ENCODE measurements at regions not wholly inside any gene's neighbourhood (a gene's known extent, or its start where the extent isn't known, plus 50 kb on each side); places are given as distances from the start of the nearest gene placed in this dataset.
"Not testable (repeated sequence)": the region's sequence is repeated elsewhere in the genome, so short reads cannot be mapped to it uniquely, and the experiment has no call there.

DNA sequence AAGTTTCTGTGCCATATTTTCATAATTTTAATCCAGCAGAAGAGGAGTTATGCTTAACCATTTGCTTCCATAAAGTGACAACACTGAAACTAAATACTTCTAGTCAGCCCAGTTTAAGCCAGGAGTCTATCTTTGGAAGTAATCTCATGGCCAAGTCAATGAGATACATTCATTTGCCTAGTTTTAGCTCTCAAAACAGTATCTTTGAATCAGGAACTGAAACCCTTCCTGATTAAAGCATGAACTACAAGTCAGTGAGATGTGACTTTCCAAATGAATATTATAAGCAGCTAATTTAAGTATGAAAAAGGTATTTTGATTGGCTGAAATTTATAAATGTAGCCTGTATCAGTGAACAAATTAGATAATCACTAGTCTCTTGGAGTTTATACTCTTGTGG, 491.5 kb downstream of the SLC6A15 start:
- no peak for DNase-seq (ENCODE audit: low read depth)
- TF ChIP-seq, protein P1, sequence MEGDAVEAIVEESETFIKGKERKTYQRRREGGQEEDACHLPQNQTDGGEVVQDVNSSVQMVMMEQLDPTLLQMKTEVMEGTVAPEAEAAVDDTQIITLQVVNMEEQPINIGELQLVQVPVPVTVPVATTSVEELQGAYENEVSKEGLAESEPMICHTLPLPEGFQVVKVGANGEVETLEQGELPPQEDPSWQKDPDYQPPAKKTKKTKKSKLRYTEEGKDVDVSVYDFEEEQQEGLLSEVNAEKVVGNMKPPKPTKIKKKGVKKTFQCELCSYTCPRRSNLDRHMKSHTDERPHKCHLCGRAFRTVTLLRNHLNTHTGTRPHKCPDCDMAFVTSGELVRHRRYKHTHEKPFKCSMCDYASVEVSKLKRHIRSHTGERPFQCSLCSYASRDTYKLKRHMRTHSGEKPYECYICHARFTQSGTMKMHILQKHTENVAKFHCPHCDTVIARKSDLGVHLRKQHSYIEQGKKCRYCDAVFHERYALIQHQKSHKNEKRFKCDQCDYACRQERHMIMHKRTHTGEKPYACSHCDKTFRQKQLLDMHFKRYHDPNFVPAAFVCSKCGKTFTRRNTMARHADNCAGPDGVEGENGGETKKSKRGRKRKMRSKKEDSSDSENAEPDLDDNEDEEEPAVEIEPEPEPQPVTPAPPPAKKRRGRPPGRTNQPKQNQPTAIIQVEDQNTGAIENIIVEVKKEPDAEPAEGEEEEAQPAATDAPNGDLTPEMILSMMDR (conservative IDR thresholded peaks at IDR 0.05; ENCODE audit: low read depth, low read length) = no peak

DNA sequence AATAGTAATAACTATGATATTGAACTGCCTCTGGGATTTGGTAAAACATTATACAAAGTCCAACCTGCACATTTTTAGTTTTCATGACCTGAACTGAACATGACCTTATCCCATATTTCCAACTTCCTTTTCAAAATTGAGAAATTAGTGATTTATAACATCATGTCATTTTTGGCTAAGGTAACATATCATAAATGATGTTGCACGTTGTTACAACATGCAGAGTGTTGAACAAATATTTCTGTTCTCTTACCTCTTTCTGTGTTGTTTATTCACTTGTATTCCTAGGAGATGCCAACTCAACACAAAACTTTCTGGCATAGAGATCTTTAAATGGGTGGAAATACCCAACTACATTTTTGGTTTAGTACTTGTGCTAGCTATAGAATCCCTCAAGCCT, 496.0 kb downstream of the SLC6A15 start:
- no peak overlapping the region for H3K4me3 ChIP-seq (ENCODE audit: low read depth, low read length)
- DNase-seq (ENCODE audit: low read depth) = no peak
- TF ChIP-seq, protein P1 (conservative IDR thresholded peaks at IDR 0.05; ENCODE audit: low read depth, low read length) = no peak

More for the DNA sequence above, 491.5 kb downstream of the SLC6A15 start:
- H3K4me3 ChIP-seq (ENCODE audit: low read depth, low read length) = no peak overlapping the region

DNA sequence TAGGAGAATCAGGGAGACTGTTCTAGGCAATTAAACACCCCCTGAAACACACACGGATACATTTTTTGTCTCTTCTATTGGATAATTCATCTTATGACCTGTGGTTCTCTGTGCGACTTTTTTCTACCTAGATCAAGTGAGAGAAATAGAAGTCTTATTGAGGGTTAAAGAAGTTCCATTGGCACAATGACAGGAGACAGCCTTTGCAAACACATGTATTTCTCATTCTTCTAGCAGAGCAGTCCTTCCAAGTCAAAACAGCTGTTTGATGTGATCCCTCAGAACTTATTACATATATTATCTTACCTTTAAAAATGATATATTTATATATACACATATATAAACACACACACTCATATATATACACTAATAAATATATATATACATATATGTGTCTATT, 496.7 kb downstream of the SLC6A15 start:
- TF ChIP-seq, protein P1 (conservative IDR thresholded peaks at IDR 0.05; ENCODE audit: low read depth, low read length) = no peak
- no peak overlapping the region for H3K4me3 ChIP-seq (ENCODE audit: low read depth, low read length)
- no peak for DNase-seq (ENCODE audit: low read depth)

DNA sequence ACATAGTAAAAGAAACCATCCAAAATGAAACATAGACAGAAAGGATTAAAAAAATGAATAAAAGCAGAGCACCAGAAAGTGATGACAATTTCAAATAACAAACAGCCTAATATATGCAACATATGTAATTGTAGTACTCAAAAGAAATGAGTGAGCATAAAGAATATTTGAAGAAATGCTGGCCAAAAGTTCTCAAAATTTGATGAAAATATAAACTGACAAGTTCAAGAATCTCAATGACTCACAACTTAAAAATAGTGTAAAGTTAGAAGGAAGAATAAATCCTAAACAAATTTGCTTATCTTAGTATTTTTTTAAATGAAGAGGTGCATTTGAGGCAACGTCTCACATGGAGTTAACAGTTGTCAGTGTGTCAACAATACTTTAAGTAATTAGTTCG, 498.9 kb downstream of the SLC6A15 start:
- no peak overlapping the region for H3K4me3 ChIP-seq (ENCODE audit: low read depth, low read length)
- no peak for DNase-seq (ENCODE audit: low read depth)
- TF ChIP-seq, protein P1 (conservative IDR thresholded peaks at IDR 0.05; ENCODE audit: low read depth, low read length) = no peak

DNA sequence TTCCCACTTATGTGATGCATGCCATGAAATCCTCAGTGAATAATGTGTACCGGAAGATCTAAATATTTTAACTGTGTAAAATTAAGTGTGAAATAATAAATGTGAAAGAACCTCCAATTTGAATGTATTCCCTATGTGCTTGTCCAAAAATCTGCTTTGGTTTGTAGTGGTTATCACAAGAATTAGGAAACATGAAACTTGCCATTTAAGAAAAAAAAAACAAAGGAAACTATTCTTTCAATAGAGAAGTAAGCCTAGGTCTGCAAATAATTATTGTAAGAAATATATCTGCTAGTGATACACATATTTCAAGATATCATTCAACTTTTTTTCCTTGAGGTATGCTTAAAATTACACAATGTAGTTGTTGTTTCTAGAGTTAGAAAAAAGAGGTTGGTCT, 500.4 kb downstream of the SLC6A15 start:
- TF ChIP-seq, protein P1 (conservative IDR thresholded peaks at IDR 0.05; ENCODE audit: low read depth, low read length) = no peak
- no peak overlapping the region for H3K4me3 ChIP-seq (ENCODE audit: low read depth, low read length)
- no peak for DNase-seq (ENCODE audit: low read depth)

DNA sequence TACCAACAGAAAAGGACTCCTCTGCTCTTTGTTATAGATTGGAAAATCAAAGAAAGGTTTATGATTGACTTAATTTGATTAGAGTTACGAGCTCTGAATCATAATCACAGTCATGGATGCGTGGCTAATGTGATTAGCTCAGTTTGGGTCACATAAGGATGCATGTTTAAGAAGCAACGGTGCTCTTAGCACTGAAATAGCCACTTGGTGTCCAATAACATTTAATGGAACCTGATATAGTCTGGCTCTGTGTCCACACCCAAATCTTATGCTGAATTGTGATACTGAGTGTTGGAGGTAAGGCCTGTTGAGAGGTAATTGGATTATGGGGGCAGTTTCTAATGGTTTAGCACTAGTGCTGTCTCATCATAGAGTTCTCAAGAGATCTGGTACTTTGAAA, 501.6 kb downstream of the SLC6A15 start:
- TF ChIP-seq, protein P1 (conservative IDR thresholded peaks at IDR 0.05; ENCODE audit: low read depth, low read length) = no peak
- H3K4me3 ChIP-seq (ENCODE audit: low read depth, low read length) = no peak overlapping the region

DNA sequence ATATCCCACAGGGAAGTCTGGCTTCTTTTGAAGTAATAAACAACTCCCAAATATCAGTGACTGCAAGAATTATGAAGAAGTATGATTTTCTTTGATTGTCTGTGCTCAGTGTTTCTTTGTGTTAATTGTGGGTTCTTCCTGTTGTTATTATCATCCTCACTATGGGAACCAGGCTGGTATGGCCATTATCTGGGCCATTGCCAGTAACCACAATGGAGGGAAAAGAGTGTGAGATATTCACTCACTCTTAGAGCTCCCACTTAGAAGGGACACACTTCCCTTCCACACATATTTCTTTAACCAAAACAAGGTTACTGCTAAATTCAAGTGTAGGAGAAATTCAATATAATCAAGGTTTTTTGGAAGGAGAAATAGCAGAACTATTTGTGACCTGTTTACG, 503.7 kb downstream of the SLC6A15 start:
- TF ChIP-seq, protein P1 (conservative IDR thresholded peaks at IDR 0.05; ENCODE audit: low read depth, low read length) = no peak
- H3K4me3 ChIP-seq (ENCODE audit: low read depth, low read length) = no peak overlapping the region
- no peak for DNase-seq (ENCODE audit: low read depth)

More for the DNA sequence above, 501.6 kb downstream of the SLC6A15 start:
- DNase-seq (ENCODE audit: low read depth) = no peak

DNA sequence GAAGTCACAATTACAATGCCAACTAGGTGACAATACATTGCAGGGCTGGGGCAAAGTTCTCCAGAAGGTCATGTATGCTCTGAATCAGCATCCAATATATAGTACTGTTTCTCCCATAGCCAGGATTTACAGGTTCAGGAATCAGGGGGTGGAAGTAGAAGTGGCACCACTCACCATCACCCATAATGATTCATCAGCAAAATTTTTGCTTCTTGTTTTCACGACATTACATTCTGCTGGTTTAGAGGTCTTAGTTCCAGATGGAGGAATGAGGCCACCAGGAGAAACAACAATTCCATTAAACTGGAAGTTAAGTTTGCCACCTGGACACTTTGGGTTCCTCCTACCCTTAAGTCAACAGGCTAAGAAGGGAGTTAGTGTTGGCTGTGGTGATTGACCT, 505.9 kb downstream of the SLC6A15 start:
- not testable (repeated sequence) for DNase-seq (ENCODE audit: low read depth); H3K4me3 ChIP-seq (ENCODE audit: low read depth, low read length)

Measured in epithelial cell of proximal tubule (primary cell).